ENCODE measurements at regions not wholly inside any gene's neighbourhood (a gene's known extent, or its start where the extent isn't known, plus 50 kb on each side); places are given as distances from the start of the nearest gene placed in this dataset.

- TF ChIP-seq CTCF (conservative IDR thresholded peaks at IDR 0.05 in 1 of 2, IDR thresholded peaks at IDR 0.05 in 1 of 2; ENCODE audit: low read depth in 1 of 2, low read length in 2 of 2) (no peak), EZH2 (IDR thresholded peaks at IDR 0.05; ENCODE audit: low read length, missing control alignments) (no peak)
Measured at GRCh38 chr5:5645198-5645597, 222.7 kb downstream of the ICE1 start.

All from fibroblast of lung (primary cell).